ENCODE measurements at regions not wholly inside any gene's neighbourhood (a gene's known extent, or its start where the extent isn't known, plus 50 kb on each side); places are given as distances from the start of the nearest gene placed in this dataset.

DNA sequence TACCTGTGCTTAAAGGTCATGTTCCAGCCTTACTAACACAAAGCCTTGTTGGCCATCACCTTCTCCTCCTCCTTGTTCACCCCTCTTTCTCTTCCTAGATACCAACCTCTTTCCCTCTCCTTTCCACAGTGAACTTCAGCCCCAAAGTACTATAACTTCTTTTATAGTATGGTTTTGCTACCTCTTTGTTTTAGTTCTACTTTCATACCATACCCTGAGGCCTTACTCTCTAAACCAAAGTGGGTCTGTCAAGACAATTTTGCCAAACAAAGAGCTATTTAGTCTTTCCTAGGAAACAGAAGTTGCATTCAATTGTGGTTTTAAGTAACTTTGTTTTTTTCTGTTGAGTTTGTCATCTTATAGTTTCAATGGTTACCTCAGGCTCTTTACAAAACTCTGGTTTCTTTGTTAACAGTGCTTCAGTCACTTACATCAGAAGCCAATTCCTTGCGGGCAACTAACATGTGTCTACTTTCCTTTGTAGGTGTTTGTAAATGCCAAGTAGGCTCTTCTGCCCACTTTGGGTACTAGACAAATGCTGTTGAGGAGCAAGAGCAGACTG, 623.9 kb upstream of the PKN2 start:
- no peak for DNase-seq (ENCODE audit: low read depth in 2 of 2)

DNA sequence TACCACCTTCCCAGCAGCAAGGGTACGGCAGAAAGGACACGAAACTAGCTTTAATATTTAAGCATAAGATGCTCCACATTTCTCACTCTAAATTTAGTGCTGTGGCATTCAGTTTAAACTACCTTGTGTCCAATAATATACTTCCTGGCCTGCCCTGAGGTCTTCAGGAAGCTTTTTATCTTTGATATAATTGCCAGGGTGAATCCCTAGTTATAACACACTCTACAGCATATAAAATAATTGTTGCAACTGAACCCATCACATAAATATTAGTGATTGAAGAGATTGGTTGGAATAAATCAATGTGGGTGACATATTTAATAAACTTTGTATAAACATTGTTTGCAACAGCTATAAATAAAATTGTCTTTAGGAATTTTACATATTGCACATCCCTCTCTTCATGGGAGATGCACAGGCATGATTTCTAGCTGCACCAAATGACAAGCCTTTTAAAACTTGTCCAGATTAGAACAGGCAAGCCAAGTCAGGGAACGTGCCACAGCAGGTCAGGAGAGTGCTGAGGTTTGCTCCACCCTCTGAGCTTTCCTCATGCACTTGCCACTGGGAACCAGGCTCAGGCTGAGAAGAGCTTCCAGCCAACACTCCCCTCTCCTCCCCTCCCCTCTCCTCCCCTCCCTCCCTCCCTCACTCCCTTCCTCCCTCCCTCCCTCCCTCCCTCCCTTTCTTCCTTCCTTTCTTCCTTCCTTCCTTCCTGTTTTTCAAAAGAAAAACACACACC, 623.2 kb upstream of the PKN2 start:
- DNase-seq (ENCODE audit: low read depth in 2 of 2): no peak

DNA sequence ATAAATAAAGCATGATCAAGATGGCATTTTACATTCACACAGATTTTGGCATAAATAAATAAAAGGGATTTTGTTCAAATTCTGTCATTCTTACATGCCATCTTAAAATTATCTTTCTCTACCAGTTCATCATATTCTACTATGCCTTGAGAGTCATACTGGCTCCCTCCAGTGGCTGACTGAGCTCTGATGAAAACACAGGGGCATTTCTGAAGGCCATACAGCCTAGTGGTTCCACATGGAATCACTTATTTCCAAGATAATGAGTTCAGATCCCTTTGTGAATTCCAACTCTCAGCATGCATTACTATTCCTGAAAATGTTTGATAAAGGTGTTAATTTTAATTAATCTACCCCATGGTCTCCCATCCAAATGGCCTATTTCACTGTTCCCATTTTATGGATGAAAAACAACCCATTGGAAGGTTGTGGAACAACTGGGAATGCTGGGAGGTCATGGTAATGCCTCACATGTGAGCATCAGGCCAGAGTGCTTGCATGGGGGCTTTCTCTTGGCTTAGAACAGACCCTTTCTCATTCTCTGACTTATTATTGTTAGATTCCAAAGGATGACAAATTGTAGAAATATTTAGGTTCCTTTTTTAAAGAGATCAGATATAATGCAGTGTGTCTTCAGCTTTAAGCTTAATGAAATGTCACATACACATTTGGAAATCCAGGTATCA, 622.4 kb upstream of the PKN2 start:
- peak in 1 of 2 donors; percentile 17 for DNase-seq (ENCODE audit: low read depth in 2 of 2)

DNA sequence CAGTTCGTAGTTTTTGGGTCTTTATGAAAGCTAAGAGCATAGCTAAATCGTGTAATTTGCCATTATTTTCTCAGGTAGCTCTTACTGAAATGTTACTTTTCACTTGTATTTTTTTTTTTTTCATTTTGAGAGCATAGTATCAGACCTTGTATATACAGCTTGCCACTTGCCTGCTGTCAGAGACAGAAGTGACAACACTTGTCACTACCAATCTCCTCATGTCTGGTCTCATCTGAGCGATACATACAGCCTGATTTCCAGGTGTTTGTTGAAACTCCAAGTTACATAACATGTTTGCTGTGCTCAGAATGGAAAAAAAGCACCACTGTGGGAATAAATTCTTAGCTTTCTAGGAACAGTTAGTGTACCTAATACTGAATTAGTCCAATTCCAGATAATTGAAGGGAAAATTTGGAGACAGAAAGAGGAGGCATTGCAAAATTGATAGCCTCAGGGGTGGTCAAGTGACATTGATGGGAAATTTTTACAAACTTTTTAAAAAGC, 621.4 kb upstream of the PKN2 start:
- DNase-seq (ENCODE audit: low read depth in 2 of 2): no peak

DNA sequence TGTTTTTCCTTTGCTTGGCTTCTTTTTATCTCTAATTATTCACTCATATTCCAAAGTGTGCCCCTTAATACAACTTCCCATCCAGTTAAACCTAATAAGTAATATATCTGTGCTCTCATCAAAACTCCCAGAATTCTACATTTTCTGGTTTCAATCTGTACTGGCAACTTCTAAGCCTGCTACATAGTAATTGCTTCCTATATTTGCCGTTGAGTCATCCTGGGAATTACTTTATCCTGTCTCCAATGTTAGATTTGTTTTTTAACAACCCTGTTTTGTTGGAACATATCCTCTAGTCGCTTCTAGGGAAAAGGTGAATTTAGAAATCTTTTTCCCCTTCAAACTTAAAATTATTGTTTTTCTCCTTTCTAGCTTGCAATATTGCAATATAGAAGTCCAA, 620.5 kb upstream of the PKN2 start:
- no peak for DNase-seq (ENCODE audit: low read depth in 2 of 2)

DNA sequence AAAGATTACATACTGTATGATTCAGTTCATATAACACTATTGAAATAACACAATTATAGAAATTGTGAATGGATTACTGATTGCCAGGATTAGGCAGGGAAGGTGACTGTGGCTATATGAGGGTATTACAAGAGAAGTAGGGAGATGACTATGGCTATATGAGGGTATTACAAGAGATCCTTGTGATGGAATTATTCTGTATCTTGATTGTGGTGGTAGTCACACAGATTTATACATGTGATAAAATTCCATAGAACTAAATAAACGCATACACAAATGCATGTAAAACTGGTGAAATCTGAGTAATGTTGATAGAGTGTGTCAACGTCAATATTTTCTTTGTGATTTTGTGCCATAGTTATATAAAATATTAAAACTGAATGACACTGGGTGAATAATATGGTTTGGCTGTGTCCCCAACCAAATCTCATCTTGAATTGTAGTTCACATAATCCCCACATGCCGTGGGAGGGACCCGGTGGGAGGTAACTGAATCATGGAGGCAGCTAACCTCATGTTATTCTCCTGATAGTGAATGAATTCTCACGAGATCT, 615.6 kb upstream of the PKN2 start:
- DNase-seq (ENCODE audit: low read depth in 2 of 2): no peak

DNA sequence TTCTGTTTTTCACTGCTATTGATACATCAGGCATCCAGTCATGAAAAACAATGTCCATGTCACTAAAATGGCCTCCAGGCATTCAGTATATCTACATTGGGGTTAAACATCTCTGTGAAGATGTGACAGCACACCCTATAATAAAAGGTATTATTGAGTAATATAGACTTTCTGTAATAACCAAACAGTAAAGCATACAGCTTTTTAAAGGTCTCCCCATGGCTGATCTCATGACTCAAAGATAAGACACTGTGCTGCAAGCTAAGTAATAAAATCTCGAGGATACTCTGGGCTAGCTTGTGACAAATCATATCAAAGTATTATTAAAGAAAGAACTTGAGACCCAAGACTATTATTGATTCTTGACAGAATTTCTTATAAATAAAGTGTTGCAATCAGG, 613.1 kb upstream of the PKN2 start:
- no peak for DNase-seq (ENCODE audit: low read depth in 2 of 2)

DNA sequence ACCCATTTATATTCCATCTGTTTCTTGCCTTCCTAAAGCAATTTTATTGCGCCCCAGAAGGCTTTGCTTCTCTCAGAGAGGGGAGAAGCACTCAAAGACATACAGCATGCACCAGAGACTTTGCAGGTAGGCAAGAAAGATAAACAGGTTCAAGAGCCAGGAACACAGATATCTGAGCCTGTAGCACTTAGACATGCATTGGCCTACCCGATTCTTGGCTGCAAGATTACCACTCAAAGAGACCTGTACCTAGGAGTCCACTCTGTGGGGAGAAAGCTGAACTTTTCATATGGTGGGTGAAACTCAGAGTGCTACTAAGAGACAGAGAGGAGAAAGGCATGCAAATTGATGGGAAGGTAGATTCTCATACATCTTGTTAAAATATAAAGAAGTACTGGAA, 609.4 kb upstream of the PKN2 start:
- no peak for DNase-seq (ENCODE audit: low read depth in 2 of 2)

DNA sequence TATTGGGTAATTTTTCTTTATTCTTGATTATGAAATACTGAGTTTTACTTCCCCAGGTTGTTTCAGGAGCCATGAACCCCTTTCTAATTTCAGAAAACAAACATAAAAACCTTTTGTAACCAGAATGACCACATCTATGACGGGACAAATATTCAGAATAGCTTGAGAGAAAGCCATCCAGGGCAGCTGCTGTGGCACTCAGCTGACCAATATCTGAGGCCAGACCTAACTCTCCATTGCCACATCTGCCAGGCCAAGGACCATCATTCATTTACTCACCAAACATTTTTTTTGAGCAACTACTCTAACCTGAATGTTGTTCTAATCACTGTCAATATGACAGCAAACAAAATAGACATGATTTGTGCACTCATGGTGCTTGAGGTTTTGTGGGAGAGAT, 608.3 kb upstream of the PKN2 start:
- no peak for DNase-seq (ENCODE audit: low read depth in 2 of 2)

DNA sequence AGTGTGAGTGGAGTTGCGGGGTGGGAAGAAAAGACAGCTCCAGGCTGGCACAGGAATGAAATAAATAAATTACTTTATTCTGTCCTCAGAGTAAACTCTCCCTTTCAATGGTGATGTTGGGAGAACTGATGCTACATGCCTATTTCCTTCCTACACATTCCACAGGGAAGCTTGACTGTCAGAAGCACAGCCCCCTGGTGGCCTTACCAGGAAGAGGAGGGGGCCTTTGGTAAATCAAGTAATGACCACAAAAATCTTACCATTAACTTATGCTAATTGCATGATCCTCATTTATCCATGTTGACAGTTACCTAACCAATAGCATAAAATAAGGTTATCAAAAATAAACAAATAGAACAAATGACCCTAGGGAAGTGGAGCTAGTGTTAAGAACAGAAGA, 605.0 kb upstream of the PKN2 start:
- DNase-seq (ENCODE audit: low read depth in 2 of 2): no peak

DNA sequence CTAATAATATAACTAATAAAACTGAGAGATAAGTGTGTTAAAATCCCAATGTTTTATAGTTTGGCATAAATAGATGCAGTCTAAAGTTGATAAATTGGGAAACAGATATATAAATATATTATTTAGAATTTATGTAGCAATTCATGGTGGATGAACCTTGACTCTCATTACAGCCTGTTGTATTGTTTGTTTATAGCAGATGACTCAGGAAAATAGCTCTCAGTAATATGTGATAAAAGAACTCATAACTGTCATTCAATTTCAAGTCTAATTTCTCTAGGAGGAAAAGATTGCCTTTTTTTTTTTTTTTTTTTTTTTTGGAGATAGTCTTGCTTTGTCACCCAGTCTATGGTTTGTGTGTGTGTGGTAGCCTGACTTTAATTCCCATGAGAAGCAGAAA, 603.2 kb upstream of the PKN2 start:
- DNase-seq (ENCODE audit: low read depth in 2 of 2): no peak

DNA sequence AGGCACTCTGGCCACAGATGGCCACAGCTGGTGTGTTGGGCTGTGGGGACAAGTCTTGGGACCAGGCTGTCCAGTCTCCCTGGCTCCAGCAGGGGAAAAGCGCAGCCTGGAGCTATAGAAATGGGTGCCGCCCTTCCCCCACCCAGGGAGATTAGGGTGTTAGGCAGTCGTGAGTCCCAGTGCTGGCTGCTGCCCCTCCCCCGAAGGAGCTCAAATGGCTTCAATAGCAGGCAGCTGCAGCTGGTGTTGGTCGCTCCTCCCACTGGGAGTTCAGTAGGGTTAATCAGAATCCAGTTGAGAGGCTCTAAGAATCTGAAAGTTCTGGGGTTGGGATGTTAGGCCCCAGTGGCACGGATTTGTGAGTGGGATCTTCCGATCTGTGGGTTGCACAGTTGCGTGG, 595.6 kb upstream of the PKN2 start:
- no peak for DNase-seq (ENCODE audit: low read depth in 2 of 2)

DNA sequence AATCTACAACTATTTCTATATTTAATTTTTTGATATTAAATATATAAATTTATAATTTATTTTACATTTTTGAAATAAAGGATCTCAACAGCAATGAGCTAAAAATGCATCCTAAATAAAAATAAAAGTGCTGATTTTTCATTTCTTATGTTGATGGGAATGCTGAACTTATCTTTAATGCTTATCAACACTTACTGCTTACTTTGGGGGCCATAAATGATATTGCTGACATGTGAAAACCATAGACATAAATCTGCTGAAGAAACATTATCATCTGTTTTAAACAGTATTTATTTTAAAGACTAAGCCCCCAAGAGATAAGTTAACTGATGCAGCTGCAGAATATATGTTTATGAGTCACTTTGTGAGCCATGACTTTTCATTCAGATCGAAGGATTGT, 594.1 kb upstream of the PKN2 start:
- DNase-seq (ENCODE audit: low read depth in 2 of 2): no peak

DNA sequence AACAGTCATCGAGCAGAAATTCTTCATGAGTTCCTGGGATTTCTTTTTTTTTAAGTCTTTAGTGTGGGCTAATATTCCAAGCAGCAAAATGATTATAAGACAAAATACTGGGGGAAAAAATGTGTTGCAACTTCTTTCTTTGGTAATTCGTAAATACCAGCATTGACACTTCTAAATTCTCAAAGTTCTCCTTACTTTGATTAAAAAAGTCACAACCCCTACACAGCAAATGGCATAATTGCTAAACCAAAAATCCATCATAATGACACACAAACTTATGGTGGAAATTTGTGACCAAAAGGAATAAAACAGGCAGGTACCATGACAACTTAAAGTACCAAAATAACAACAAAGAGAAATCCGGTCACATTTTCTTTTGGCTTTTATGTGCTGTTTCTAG, 585.2 kb upstream of the PKN2 start:
- no peak for DNase-seq (ENCODE audit: low read depth in 2 of 2)

DNA sequence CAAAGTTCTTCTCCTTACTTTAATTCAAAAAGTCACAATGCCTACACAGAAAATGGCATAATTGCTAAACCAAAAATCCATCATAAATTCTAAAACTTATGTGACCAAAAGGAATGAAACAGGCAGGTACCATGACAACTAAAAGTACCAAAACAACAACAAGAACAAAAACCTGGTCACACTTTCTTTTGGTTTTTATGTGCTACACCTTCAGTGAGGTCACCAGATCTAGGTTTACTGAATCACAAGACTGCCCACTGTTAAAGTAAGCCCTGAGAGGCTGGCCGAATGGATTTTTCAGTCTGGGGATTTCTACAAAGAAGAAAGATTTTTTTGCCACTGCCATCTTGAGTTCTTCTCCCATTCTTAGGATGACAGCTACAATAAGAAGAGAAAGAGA, 583.0 kb upstream of the PKN2 start:
- no peak for DNase-seq (ENCODE audit: low read depth in 2 of 2)

DNA sequence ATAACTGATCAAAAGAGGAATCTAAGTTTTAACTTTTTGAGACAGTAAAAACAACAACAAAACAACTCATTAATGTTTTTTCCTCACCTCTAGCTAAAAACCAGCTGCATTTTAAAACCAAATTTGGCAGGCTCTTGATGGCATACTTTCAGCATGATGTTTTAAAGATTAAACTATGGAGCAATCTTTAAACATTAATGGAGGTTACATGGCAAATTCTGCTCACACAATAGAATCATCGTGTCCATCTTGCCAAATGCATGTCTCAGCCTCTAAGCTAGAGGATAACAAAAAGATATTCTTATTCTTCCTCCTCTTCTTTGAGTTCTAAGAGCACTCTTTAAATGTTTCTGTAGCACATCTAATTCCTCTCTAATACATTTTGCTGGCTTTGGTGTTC, 579.8 kb upstream of the PKN2 start:
- DNase-seq (ENCODE audit: low read depth in 2 of 2): no peak

DNA sequence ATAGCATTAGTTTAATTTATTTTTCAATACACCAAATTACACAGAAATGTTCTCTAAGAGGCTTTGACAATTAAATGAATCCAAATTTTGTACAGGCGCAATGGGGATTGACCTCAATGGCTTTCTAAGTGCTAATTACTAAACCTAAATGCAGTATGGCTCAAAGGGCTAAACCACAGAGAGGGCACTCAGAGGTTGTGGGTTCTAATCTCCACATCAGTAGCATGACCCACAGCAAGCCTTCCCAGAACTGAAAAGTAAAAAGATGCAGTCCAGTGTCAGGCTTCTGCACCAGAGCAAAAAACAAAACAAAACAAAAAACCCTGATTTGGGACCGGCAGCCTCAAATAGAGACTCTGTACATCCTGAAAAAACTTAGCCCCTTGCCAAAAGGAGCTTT, 579.2 kb upstream of the PKN2 start:
- DNase-seq (ENCODE audit: low read depth in 2 of 2): no peak

DNA sequence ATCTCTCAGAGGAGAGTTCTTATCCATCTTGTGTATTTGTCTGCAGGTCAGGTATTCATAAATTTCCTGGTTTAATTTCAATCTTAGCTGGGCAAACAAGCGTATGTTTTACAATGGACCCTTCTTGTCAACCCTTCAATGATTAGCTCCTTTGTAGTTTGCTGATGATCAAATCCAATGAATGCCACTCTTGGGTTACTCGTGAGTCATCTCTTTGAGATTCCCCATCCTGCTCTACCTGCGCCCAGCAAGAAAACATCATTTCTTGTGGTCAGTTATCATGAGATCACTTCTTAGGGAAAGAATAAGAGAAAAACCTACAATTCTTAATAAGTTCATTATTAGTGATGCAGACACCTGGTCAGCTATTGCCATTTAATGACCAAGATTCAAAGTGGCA, 572.3 kb upstream of the PKN2 start:
- no peak for DNase-seq (ENCODE audit: low read depth in 2 of 2)

DNA sequence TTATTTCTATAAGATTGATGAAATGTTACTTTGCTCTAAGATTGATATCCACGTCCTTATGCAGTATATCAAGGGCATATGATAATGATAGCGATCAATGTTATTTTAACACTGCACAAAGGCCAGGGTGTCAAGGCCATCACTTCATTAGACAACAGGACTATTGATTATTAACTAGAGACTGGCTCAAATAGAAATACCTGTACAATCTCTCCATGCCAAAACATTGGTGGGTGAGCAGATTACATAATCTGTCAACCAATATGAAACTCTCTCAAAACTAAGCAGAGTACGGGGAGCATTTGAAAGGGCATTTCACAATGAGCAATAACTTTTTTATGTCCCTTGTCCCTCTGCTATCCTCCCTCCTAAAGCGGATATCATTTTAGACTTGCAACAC, 566.5 kb upstream of the PKN2 start:
- no peak for DNase-seq (ENCODE audit: low read depth in 2 of 2)

DNA sequence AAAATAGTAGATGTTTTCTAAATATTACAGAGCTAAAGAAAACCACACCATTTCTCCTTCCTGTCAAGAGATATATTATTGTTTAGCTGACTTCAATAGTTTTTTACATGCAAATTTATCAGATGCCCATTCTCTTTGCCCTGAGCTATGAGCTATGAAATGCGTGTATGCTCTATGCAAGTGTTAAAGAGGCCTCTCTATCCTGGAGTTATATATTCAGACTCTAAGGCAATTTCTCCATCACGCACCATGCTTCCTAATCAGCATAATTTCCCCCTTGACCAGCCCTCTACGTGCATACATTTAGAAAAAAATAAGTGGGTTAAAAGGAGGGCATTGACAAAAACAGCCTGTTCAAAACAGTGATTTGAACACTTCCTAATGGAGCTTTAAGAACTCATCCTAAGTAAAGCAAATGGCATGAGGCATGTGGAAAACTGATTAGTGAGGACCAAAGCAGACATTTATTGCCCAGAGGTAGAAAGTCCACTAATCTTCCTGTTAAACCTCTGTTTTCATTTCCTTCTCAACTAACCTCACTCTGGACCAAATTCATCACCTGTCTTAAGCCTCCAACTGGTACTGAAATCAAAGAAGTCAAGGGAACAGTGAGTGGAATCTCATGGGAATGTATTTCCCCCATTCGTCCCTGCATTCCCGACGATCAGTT, 565.8 kb upstream of the PKN2 start:
- DNase-seq (ENCODE audit: low read depth in 2 of 2): no peak

DNA sequence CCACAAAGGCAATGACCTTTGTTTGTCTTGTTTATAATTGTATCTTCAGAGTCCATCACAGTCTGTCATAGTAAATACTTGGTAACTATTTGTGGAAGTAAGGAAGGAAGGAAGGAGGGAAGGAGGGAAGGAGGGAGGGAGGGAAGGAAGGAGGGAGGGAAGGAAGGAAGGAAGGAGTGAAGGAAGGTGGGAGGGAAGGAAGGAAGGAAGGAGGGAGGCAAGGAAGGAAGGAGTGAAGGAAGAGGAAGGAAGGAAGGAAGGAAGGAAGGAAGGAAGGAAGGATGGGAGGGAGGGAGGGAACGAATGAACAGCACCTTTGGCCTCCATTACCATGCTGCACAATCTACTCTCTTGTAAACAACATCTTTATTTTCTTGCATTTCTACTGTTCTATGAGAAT, 559.5 kb upstream of the PKN2 start:
- no peak for DNase-seq (ENCODE audit: low read depth in 2 of 2)

DNA sequence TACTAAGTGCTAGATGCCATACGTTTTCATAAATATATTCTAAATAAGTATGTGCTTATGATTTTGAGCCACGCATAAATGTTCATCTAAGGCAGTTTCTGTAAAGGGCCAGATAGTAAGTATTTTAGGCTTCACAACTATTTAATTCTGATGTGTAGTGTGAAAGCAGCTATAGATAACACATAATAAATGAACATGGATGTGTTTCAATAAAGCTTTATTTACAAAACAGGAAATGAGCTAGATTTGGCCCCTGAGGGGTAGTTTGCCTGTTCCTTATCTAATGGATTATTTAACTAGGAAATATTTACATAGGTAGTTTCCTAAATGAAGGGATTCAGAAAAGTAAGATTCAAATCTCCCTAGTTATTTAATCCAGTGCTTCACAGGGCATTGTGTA, 557.6 kb upstream of the PKN2 start:
- DNase-seq (ENCODE audit: low read depth in 2 of 2): no peak
